AG09309 (cell line): ENCODE measurements at regions not wholly inside any gene's neighbourhood (a gene's known extent, or its start where the extent isn't known, plus 50 kb on each side); places are given as distances from the start of the nearest gene placed in this dataset.
"Not testable (repeated sequence)": the region's sequence is repeated elsewhere in the genome, so short reads cannot be mapped to it uniquely, and the experiment has no call there.

Experiments used
- DNase-seq: peaks from one replicate; pipeline ENCODE4 v3.0.0-alpha.2; 2010; ENCODE audit warnings: low read depth
- H3K4me3 ChIP-seq: 2 replicates; pipeline ENCODE4 v1.5.1; 2011; ENCODE audit warnings: mild to moderate bottlenecking, low read depth, low read length, moderate library complexity; ENCODE audit not compliant: control insufficient read depth
- TF ChIP-seq, protein P1 (sequence below): IDR thresholded peaks from 2 replicates; pipeline ENCODE4 v1.5.1; 2011; ENCODE audit warnings: mild to moderate bottlenecking, low read depth, low read length, inconsistent platforms; ENCODE audit not compliant: insufficient read depth, control insufficient read depth; ENCODE audit errors: missing control alignments

DNA sequence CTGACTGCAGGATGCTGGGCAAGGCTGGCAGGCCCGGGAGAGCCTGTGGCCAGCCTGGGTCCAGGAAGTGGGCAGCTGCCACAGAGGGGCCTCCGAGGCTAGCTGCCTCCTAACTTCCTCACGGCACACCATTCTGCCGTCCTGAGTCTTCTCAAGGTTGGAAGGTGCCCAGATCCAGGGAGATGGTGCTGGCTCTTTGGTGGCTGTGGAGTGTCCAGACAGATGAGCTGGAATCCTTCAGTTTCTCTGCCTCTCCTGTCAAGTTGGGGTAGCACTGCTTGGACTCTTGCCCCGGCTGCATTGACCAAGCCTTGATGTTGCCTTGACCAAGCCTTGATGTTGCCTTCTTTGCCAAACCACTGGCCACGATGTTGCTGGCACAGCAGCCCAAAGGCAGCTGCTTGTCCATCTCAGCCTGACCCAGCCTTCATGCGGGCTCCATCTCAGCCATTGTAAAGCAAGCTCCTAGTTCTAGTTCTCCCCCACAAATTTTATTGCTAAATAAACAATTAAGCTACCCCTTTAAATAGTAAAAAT is 75.1 kb upstream of the AFDN start:
- no peak overlapping the region for H3K4me3 ChIP-seq
- no peak for DNase-seq
- TF ChIP-seq, protein P1, sequence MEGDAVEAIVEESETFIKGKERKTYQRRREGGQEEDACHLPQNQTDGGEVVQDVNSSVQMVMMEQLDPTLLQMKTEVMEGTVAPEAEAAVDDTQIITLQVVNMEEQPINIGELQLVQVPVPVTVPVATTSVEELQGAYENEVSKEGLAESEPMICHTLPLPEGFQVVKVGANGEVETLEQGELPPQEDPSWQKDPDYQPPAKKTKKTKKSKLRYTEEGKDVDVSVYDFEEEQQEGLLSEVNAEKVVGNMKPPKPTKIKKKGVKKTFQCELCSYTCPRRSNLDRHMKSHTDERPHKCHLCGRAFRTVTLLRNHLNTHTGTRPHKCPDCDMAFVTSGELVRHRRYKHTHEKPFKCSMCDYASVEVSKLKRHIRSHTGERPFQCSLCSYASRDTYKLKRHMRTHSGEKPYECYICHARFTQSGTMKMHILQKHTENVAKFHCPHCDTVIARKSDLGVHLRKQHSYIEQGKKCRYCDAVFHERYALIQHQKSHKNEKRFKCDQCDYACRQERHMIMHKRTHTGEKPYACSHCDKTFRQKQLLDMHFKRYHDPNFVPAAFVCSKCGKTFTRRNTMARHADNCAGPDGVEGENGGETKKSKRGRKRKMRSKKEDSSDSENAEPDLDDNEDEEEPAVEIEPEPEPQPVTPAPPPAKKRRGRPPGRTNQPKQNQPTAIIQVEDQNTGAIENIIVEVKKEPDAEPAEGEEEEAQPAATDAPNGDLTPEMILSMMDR, result no peak

DNA sequence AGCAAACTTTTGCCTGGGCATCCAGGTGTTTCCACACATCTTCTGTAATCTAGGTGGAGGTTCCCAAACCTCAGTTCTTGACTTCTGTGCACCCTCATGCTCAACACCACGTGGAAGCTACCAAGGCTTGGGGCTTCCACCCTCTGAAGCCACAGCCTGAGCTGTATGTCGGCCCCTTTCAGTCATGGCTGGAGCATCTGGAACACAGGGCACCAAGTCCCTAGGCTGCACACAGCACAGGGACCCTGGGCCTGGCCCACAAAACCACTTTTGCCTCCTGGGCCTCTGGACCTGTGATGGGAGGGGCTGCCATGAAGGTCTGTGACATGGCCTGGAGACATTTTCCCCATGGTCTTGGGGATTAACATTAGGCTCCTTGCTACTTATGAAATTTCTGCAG is 73.4 kb upstream of the AFDN start:
- not testable (repeated sequence) for DNase-seq, H3K4me3 ChIP-seq

DNA sequence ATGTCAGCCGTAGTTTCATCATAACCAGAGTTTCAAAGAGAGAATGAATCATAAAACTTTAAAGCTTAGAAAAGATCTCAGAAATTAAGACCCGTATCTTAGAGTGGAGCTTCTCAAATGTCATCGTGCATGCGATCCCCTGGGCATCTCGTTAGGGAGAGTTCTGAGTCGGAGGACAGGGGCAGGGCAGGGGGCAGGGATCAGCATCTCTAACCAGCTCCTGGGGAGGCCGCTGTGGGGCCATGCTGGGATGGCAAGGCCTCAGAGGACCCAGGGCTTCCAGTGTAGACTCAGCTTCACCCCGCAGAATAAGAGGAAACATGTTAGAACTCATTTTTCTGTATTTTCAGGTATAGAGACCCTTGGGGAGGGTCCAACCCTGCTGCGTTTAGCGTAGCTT is 72.0 kb upstream of the AFDN start:
- H3K4me3 ChIP-seq, result no peak overlapping the region
- DNase-seq, result no peak
- TF ChIP-seq, protein P1, result no peak

DNA sequence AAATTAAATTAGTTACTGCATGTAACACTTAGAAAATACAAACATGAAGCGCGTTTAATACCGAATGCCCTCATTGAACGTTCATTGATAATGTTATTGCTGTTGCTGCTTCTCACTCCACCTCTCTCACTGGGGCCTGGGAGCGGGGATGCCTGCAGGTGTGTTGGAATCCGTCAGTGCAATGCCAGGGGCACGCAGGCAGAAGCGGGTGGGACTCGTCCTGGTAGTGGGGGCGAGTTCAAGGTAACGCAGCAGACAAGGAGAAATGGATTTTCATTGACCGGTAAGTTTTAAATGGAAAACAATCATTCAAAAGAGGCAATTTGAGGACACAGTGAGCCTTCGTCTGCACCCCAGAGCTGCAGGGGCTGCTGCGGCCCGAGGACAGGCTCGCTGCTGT is 71.2 kb upstream of the AFDN start:
- DNase-seq, result no peak
- TF ChIP-seq, protein P1, result no peak
- H3K4me3 ChIP-seq, result no peak overlapping the region

DNA sequence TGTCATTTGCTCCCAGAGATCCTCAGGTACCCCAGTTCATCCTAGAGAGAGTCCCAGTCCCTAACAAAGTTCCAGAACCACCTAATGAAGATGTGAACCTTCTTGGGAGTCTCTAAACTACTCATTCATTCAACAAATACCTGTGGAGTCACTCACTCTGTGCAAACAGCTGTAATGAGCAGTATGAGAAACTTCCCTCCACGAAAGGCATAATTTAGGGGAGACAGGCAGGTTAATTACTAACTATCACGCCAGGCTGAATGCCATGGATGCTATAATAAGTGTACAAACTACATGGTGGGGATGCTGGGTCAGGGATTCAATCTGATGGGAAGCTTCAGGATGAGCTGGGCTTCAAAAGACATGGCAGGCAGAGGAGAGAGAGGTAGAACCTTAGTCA is 70.1 kb upstream of the AFDN start:
- TF ChIP-seq, protein P1, result no peak
- H3K4me3 ChIP-seq, result no peak overlapping the region
- no peak for DNase-seq

DNA sequence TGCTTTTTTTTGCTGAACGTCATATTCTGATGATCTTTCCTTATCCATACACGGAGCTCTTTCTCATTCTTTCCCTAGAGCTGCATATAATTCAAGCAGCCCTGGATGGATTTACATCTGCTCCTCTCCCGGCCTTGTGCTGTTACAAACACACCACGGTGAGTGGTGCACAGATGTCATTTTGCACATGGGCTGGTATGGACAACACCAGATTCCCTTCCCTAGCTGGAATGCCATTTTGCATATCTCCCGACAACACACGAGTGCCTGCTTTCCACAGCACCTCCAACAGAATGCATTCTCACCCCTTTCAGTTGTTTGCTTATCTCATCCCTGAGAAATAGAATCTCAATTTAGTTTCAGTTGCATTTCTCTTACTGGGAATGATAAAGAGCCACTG is 69.5 kb upstream of the AFDN start:
- no peak for DNase-seq
- no peak overlapping the region for H3K4me3 ChIP-seq
- TF ChIP-seq, protein P1, result no peak

DNA sequence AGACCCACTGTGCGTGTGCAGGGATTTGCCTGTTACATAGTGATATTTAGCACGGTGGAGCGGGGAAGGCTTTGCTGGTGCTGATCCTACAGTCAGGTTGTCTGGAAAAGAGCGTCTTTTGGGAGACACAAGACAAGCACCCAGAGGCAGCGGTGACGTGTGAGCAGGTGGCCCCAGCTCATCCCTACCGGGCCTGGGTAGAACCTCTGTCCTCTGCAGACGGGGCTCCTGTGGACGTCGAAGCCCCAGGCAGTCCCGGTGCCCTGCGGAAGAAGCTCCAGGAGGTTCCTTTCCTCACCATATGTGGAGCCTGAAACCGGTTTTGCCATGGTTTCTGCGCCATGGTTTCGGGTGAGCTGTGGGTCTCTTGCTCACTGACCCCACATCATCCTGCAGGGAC is 68.9 kb upstream of the AFDN start:
- no peak overlapping the region for H3K4me3 ChIP-seq
- no peak for DNase-seq
- TF ChIP-seq, protein P1, result no peak
